Epithelial cell of esophagus (primary cell): ENCODE measurements at regions not wholly inside any gene's neighbourhood (a gene's known extent, or its start where the extent isn't known, plus 50 kb on each side); places are given as distances from the start of the nearest gene placed in this dataset.
A peak's percentile ranks its signal among the peaks of the same experiment; 100 is the strongest.

ENCODE experiments used
- DNase-seq: peaks from one replicate; pipeline ENCODE4 v3.0.0; 2010; ENCODE audit warnings: low read depth
- H3K4me3 ChIP-seq: 2 replicates; pipeline ENCODE4 v1.5.1; 2011; ENCODE audit warnings: mild to moderate bottlenecking, low read length, control low read depth
- TF ChIP-seq, protein P1 (sequence below): IDR thresholded peaks from 2 replicates; pipeline ENCODE4 v1.5.1; 2011; ENCODE audit warnings: low read depth, mild to moderate bottlenecking, low read length, control low read depth, inconsistent platforms; ENCODE audit not compliant: insufficient read depth; ENCODE audit errors: missing control alignments

DNA sequence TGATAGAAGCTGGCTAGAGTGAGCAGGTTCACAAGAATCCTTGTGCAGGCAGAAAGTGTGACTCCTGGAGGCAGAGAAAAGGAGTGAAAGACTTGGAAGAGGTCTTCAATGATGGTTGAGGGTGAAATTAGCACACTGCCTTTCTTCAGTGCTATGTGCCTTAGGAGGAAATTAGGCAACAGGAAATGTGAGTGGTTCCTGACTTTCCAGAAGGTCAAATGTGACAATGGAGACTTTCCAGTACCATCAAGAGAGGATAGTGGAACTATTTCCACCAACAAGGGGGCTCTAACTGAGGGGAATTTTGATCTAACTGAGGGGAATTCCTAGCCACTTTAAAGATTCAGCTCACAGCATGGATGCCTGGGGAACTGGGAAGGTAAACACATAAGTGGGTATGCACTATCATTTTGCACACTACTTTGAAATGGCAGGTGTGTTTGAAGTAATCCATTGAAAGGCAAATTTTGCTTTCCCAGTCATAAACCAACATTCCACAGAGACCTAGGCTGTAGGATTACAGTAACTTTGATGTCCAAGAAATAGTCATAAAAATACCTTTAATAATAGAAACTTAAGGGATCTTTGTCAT is 90.0 kb downstream of the PERP start:
- H3K4me3 ChIP-seq: no peak overlapping the region
- TF ChIP-seq, protein P1, sequence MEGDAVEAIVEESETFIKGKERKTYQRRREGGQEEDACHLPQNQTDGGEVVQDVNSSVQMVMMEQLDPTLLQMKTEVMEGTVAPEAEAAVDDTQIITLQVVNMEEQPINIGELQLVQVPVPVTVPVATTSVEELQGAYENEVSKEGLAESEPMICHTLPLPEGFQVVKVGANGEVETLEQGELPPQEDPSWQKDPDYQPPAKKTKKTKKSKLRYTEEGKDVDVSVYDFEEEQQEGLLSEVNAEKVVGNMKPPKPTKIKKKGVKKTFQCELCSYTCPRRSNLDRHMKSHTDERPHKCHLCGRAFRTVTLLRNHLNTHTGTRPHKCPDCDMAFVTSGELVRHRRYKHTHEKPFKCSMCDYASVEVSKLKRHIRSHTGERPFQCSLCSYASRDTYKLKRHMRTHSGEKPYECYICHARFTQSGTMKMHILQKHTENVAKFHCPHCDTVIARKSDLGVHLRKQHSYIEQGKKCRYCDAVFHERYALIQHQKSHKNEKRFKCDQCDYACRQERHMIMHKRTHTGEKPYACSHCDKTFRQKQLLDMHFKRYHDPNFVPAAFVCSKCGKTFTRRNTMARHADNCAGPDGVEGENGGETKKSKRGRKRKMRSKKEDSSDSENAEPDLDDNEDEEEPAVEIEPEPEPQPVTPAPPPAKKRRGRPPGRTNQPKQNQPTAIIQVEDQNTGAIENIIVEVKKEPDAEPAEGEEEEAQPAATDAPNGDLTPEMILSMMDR: no peak
- peak; percentile 48 for DNase-seq

DNA sequence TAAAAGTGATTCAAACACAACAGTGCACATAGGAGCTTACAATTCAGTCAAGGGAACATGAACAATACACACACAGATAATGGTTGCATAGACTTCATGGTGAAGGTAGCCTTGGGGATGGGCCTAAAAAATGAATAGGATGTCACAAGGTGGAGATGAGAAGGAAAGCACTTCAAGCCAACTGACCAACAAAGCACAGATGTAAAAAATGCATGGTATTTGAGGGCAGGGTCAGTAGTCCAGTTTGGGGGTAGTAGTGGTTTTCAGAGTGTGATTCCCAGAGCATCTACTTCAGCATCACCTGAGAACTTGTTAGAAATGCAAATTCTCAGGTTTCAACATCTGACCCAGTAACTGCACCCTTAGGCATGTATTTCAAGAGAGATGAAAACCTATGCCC is 88.9 kb downstream of the PERP start:
- H3K4me3 ChIP-seq: no peak overlapping the region
- DNase-seq: no peak
- TF ChIP-seq, protein P1: no peak

DNA sequence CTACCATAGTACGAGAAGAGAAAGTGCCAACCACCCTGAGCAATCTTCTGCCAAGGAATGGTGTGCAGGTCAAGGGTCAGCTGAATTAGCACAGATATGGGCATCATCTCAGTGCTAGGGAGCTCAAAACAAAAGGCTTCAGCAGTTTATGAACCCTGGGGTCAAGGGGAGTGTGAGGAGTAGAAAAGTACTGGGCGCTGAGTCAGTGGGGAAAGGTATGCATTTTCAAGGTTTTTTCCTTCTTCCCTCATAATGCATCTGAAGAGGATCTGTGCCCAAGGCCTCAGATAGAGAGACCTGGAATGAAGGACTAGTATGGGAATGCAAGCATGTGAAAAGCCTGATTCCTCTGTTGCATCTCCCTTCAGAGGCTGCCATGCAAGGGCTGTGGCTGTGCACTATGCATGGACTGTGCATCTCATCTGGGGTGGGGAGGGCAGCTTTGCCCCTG is 81.7 kb downstream of the PERP start:
- TF ChIP-seq, protein P1: no peak
- H3K4me3 ChIP-seq: no peak overlapping the region
- no peak for DNase-seq

DNA sequence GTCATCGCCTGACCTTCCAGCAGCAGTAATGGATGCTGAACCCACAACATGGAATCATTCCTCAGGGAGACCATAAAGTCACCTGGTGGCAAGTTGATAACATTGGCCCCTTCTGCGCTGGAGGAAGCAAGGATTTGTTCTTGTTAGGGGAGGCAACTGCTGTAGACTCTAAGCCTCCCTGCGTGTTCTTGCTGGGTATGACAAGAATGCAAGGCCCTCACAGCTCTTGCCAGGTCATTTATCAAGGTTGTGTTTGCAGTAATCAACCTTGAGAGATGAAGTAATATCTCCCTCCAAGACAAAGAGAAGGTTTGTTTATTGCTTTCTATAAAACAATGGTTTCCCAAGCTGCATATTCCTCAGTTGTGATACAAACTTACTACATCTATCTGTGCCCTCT is 80.9 kb downstream of the PERP start:
- H3K4me3 ChIP-seq: no peak overlapping the region
- TF ChIP-seq, protein P1: no peak
- no peak for DNase-seq

DNA sequence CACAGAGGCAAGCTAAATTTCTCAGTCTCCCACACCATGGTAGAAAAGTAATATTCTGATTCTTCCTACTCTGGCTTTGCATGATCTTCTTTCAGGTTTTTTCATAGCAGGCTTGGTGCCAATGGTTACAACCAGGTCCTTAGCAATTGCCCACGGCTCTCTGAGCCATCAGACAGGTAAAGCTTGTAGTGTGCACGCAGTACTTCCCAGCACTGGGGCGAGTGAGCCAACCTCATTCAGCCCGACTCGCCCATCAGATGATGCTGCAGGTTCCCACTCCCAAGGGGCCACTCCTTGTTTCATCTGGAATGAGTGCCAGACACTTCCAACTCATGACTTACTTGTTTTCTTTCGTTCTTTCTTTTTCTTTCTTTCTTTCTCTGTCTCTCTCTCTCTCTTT is 78.3 kb downstream of the PERP start:
- TF ChIP-seq, protein P1: no peak
- H3K4me3 ChIP-seq: no peak overlapping the region
- peak; percentile 99 for DNase-seq

DNA sequence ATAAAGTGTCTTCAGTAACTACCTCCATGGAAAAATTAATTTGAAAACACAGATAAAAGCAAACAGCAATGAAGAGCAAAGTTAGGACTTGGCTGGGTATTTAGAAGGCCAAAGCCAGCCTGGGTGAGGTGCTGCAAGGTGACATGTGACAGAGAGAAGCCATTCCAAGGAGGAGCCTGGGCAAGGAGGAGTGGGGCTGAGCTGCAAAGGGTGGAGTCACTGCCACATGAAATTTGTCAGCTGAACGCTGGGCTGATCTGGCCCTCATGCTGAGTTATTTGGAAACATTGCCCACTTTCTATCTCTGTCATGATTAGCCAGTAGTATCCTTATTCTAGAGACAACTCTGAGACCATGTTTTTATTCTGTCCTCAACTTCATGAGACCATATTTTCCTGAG is 76.3 kb downstream of the PERP start:
- TF ChIP-seq, protein P1: no peak
- H3K4me3 ChIP-seq: no peak overlapping the region

DNA sequence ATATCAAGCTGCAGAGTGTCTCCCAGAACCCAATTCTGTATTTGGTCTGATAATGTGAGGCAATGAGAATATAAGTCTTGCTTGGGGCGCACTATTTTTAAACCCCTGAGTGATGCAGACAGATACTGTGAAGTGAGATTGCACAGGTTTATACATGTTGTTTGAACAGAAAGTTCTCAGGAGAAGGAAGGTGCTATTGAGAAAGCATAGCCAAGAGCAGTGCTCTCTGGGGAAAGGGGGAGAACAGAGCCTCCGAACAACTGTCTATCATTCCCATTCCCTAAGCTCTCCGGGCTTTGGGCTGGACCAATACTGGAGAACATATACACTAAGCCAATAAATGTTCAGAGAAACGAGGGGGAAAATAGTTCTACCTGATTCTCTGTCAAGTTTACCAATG is 75.8 kb downstream of the PERP start:
- peak overlapping the region; percentile 26 for H3K4me3 ChIP-seq
- TF ChIP-seq, protein P1: no peak
- peak; percentile 96 for DNase-seq

More for the DNA sequence above, 76.3 kb downstream of the PERP start:
- peak; percentile 90 for DNase-seq
